Calu3 (cell line): ENCODE measurements at regions not wholly inside any gene's neighbourhood (a gene's known extent, or its start where the extent isn't known, plus 50 kb on each side); places are given as distances from the start of the nearest gene placed in this dataset.

Experiments
- BruUV-seq: library from RNA; stranded (reverse); fragments of 400-500 nt; replicated peaks from 2 replicates; lab custom pipeline; 2021; lab: Mats Ljungman, UMichigan
- CTCF ChIA-PET: fragments of 300-600 bp; sonication (Branson Sonifier 250); formaldehyde crosslinking; loops from one replicate; lab custom pipeline; 2022; ENCODE audit warnings: antibody characterized with exemption; lab: Charles Lee
- DNase-seq: peaks from one replicate; pipeline ENCODE4 v3.0.0; 2022
- H3K27ac Mint-ChIP-seq: one replicate; pipeline ENCODE4 v1.8.0; 2022; ENCODE audit warnings: mixed read lengths; ENCODE audit not compliant: unreplicated experiment
- H3K27me3 Mint-ChIP-seq: one replicate; pipeline ENCODE4 v1.8.0; 2022; ENCODE audit warnings: mixed read lengths; ENCODE audit not compliant: unreplicated experiment
- H3K36me3 Mint-ChIP-seq: one replicate; pipeline ENCODE4 v1.8.0; 2022; ENCODE audit warnings: mild to moderate bottlenecking, moderate library complexity, mixed read lengths; ENCODE audit not compliant: insufficient read depth, unreplicated experiment
- H3K4me1 Mint-ChIP-seq: one replicate; pipeline ENCODE4 v1.8.0; 2022; ENCODE audit warnings: mild to moderate bottlenecking, low read depth, mixed read lengths; ENCODE audit not compliant: unreplicated experiment
- H3K4me3 Mint-ChIP-seq: one replicate; pipeline ENCODE4 v1.8.0; 2022; ENCODE audit warnings: mild to moderate bottlenecking, low read depth, moderate library complexity, mixed read lengths; ENCODE audit not compliant: unreplicated experiment
- H3K9me3 Mint-ChIP-seq: one replicate; pipeline ENCODE4 v1.8.0; 2022; ENCODE audit warnings: low read depth, mixed read lengths; ENCODE audit not compliant: unreplicated experiment
- intact Hi-C: fragments of 100-400 bp; cut with micrococcal nuclease; formaldehyde crosslinking; loops from one replicate; pipeline ENCODE4 v1.10.0; 2022; ENCODE audit not compliant: unreplicated experiment
- TF ChIP-seq, protein P1 (sequence below): fragments of 200-600 bp; IDR thresholded peaks from one replicate; pipeline ENCODE4 v1.8.0; 2022; ENCODE audit warnings: antibody characterized with exemption; ENCODE audit not compliant: unreplicated experiment

DNA sequence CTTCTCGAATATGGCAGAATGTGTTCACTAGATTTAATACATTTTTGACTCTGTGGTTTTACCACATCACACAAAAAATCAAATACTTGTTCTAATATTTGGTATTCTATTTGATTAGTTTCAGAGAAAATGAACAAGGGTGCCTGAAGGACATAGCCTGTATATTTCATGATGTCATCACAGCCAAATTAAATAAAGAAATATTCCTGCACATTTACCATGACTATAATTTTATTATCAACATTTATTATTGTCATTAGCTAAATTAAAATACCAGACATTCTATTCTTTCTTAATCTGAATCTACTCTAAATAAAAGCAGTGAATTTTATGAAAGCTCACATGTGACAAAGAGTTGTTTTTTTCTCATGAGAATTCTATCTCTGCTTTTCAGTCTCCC lies 980.5 kb downstream of the PCDH18 start:
- Mint-ChIP-seq H3K4me1 (no peaks in the 10 kb centered on the region), H3K4me3 (no peak overlapping the region), H3K27ac (no peak overlapping the region), H3K9me3 (no peaks in the 10 kb centered on the region), H3K27me3 (no peaks in the 10 kb centered on the region), H3K36me3 (no peaks in the 10 kb centered on the region)
- no peak for DNase-seq
- BruUV-seq: no TSS peak
- TF ChIP-seq, protein P1, sequence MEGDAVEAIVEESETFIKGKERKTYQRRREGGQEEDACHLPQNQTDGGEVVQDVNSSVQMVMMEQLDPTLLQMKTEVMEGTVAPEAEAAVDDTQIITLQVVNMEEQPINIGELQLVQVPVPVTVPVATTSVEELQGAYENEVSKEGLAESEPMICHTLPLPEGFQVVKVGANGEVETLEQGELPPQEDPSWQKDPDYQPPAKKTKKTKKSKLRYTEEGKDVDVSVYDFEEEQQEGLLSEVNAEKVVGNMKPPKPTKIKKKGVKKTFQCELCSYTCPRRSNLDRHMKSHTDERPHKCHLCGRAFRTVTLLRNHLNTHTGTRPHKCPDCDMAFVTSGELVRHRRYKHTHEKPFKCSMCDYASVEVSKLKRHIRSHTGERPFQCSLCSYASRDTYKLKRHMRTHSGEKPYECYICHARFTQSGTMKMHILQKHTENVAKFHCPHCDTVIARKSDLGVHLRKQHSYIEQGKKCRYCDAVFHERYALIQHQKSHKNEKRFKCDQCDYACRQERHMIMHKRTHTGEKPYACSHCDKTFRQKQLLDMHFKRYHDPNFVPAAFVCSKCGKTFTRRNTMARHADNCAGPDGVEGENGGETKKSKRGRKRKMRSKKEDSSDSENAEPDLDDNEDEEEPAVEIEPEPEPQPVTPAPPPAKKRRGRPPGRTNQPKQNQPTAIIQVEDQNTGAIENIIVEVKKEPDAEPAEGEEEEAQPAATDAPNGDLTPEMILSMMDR: no peak
- CTCF ChIA-PET: no interaction called here
- intact Hi-C loops: no loop called here

DNA sequence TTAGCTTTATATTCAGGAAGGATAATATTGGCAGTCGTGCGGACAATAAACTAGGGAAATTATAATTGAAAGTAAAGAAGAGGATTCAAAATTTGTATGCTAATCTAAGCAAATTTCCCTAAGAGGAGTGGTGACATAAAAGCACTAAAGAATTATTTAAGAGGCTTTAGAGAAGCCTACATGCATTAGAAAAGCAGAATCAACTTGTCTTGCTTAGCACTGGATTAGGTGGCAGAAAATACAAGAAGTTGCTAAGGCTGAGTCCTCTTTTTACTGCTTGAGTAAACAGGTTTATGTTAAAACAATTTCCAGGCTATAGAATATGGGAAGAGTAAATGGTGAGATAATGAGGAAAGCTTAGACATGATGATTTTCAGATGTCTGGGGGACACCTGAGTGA lies 991.5 kb downstream of the PCDH18 start:
- CTCF ChIA-PET: no interaction called here
- H3K4me3 Mint-ChIP-seq: no peak overlapping the region
- H3K9me3 Mint-ChIP-seq: no peaks in the 10 kb centered on the region
- DNase-seq: no peak
- H3K27me3 Mint-ChIP-seq: no peaks in the 10 kb centered on the region
- no peak overlapping the region for H3K27ac Mint-ChIP-seq
- TF ChIP-seq, protein P1: no peak
- BruUV-seq: no TSS peak
- H3K4me1 Mint-ChIP-seq: no peaks in the 10 kb centered on the region
- intact Hi-C loops: no loop called here
- H3K36me3 Mint-ChIP-seq: no peaks in the 10 kb centered on the region

DNA sequence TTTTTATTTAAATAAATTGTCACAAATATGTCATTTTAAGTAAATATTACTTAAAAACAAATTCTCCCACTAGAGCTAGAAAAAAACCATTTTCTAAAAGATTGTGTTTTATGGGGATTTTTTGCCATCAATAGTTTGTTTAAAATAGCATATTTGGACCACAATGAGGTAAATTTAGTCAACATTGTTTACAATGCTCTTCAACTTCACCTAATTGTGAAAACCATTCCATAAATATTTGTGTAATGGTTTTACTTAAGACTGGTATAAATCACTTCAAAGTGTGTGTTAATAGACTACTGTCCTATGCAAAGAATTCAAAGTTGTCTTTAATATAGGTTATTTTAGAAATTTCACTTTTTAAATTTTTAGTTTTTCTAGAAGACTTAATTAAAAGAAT lies 1004.2 kb downstream of the PCDH18 start:
- intact Hi-C loops: no loop called here
- no TSS peak for BruUV-seq
- Mint-ChIP-seq H3K9me3 (no peaks in the 10 kb centered on the region), H3K4me1 (no peaks in the 10 kb centered on the region), H3K36me3 (no peaks in the 10 kb centered on the region), H3K27ac (no peak overlapping the region), H3K27me3 (no peaks in the 10 kb centered on the region), H3K4me3 (no peak overlapping the region)
- CTCF ChIA-PET: no interaction called here
- TF ChIP-seq, protein P1: no peak
- no peak for DNase-seq

DNA sequence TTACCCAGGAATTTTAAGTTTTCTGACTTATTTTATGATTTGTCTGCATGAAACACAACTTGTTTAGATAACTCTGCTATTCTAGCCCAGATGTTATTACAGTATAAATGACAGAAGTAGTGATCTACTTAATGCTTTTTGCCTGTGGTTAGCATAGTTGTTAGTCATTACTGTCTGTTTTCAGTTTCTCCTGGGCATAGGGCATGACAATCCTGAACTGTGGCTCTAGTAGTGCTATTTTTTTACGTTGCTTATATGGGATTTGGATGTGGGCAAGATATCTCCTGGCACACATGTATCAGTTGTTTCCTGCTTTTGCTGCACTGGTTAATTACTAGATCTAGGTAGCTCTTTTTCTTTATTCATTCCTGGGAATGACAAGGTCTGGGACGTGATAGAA lies 1005.8 kb downstream of the PCDH18 start:
- no peaks in the 10 kb centered on the region for H3K27me3 Mint-ChIP-seq
- H3K4me3 Mint-ChIP-seq: no peak overlapping the region
- no TSS peak for BruUV-seq
- no peaks in the 10 kb centered on the region for H3K9me3 Mint-ChIP-seq
- CTCF ChIA-PET: interaction anchor here (0.7 kb wide), 1 partner anchor 48 kb away, joined by 3 read pairs; no protein-coding TSS in a partner anchor
- H3K27ac Mint-ChIP-seq: no peak overlapping the region
- no peaks in the 10 kb centered on the region for H3K4me1 Mint-ChIP-seq
- intact Hi-C loops: no loop called here
- DNase-seq: no peak
- H3K36me3 Mint-ChIP-seq: no peaks in the 10 kb centered on the region
- TF ChIP-seq, protein P1: no peak
